ENCODE measurements at regions not wholly inside any gene's neighbourhood (a gene's known extent, or its start where the extent isn't known, plus 50 kb on each side); places are given as distances from the start of the nearest gene placed in this dataset.

GRCh38 chr2:13601506-13601905 lies 884.8 kb downstream of the TRIB2 start:
- SMC1A ChIA-PET (ENCODE audit: uncharacterized antibody, unreplicated experiment): interaction anchor here (0.6 to 1.2 kb wide), 2 partner anchors 23 to 357 kb away, joined by 3 read pairs; no protein-coding TSS in a partner anchor
- no peaks in the 10 kb centered on the region for H3K9me3 ChIP-seq (replicated peaks; ENCODE audit: control insufficient read depth, insufficient read depth, low read length)
- POLR2A ChIA-PET: no interaction called here
- RAD21 ChIA-PET (ENCODE audit: unreplicated experiment): interaction anchor here (0.9 kb wide), 1 partner anchor 10 kb away, joined by 3 read pairs; no protein-coding TSS in a partner anchor
- DNase-seq (ENCODE audit: low read depth, low spot score): no peak
- CTCF ChIA-PET: no interaction called here
- H3K79me2 ChIP-seq (ENCODE audit: control insufficient read depth, insufficient read depth, low read length): no peaks in the 10 kb centered on the region
- WGBS (ENCODE audit: insufficient coverage, insufficient replicate concordance, low lambda C conversion rate, missing lambda C conversion rate): 76% methylated on average over 2 of the region's 2 CpGs
- no peak overlapping the region for H3K27ac ChIP-seq (ENCODE audit: control insufficient read depth, insufficient read depth)
- H3K27me3 ChIP-seq (replicated peaks in 1 of 2; ENCODE audit: control insufficient read depth in 2 of 2, insufficient read depth in 2 of 2, low read length in 1 of 2): no peaks in the 10 kb centered on the region
- ATAC-seq: peak; percentile 36; the same call in 2 of the 3 replicates
- no peak overlapping the region for H3K9ac ChIP-seq (ENCODE audit: control insufficient read depth, insufficient read depth, low read length)
- BruUV-seq (replicated peaks): no TSS peak
- H4K20me1 ChIP-seq (ENCODE audit: control insufficient read depth, insufficient read depth): no peaks in the 10 kb centered on the region
- TF ChIP-seq REST (IDR thresholded peaks at IDR 0.05; ENCODE audit: low read depth, low read length): no peak
- no peak for TF ChIP-seq CREB1 (IDR thresholded peaks at IDR 0.05; ENCODE audit: low read depth)
- peak; percentile 16 for TF ChIP-seq MEF2B (IDR thresholded peaks at IDR 0.05; ENCODE audit: partially characterized antibody, poor library complexity, severe bottlenecking)
- TF ChIP-seq MTA2 (IDR thresholded peaks at IDR 0.05; ENCODE audit: low read depth): peak; percentile 20; the same call in 1 of the 2 replicates
- FAIRE-seq: no peak
- no peak overlapping the region for H3K4me2 ChIP-seq (ENCODE audit: control insufficient read depth, insufficient read depth)
- no peak overlapping the region for H2AFZ ChIP-seq (ENCODE audit: control insufficient read depth, low read depth, low read length)
- H3K4me1 ChIP-seq (ENCODE audit: control insufficient read depth, insufficient read depth, low read length): no peaks in the 10 kb centered on the region
- in situ Hi-C loops (cut with MboI): no loop called here
- intact Hi-C loops (cut with micrococcal nuclease; ENCODE audit: unreplicated experiment): no loop called here
- no peak overlapping the region for H3K4me3 ChIP-seq
- no peaks in the 10 kb centered on the region for H3K36me3 ChIP-seq (ENCODE audit: control insufficient read depth in 2 of 2, insufficient read depth in 2 of 2, low read length in 1 of 2)
